Colonic mucosa (tissue), 4 donors: ENCODE measurements at regions not wholly inside any gene's neighbourhood (a gene's known extent, or its start where the extent isn't known, plus 50 kb on each side); places are given as distances from the start of the nearest gene placed in this dataset.

Experiments used
- DNase-seq: peaks from one replicate; pipeline ENCODE4 v3.0.0-alpha.2; 2020
- H3K27ac ChIP-seq: fragments of 200-600 bp; one replicate; pipeline ENCODE4 v1.8.0; 2021
- H3K27me3 ChIP-seq: fragments of 200-600 bp; one replicate; pipeline ENCODE4 v1.8.0; 2021
- H3K36me3 ChIP-seq: fragments of 200-600 bp; one replicate; pipeline ENCODE4 v1.8.0; 2021
- H3K4me1 ChIP-seq: fragments of 200-600 bp; one replicate; pipeline ENCODE4 v1.8.0; 2021; ENCODE audit warnings: mild to moderate bottlenecking
- H3K4me3 ChIP-seq: fragments of 200-600 bp; one replicate; pipeline ENCODE4 v1.8.0; 2021
- H3K9ac ChIP-seq, 2 donors: one replicate each; pipeline ENCODE4 v1.7.0; 2013; ENCODE audit warnings: control low read depth in 2 of 2, low read depth in 2 of 2, low read length in 2 of 2
- H3K9me3 ChIP-seq: fragments of 200-600 bp; one replicate; pipeline ENCODE4 v1.8.0; 2021
- CTCF ChIP-seq: fragments of 200-600 bp; IDR thresholded peaks from one replicate; pipeline ENCODE4 v1.8.0; 2022; ENCODE audit warnings: antibody characterized with exemption, mild to moderate bottlenecking
- intact Hi-C: fragments of 100-400 bp; cut with DNase I; formaldehyde crosslinking; loops from one replicate; pipeline ENCODE4 v1.14.1; 2022
- donor health status: healthy.
- donor health status: DM: no; HTN: no; CAD: no.
- donor health status: DM: no; HTN: no; CAD: no.

DNA sequence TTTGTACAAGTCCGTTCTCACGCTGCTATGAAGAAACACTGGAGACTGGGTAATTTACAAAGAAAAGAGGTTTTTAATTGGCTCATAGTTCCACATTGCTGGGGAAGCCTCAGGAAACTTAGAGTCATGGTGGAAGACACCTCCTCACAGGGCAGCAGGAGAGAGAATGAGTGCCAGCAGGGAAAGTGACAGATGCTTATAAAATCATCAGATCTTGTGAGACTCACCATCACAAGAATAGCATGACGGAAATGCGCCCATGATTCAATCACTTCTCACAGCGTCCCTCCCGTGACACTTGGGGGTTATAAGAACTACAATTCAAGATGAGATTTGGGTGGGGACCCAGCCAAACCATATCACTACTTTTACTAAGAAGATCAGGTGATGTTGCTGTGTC is 285.8 kb downstream of the TMX3 start:
- no peak for DNase-seq
- no peak overlapping the region for H3K27ac ChIP-seq
- no peaks in the 10 kb centered on the region for H3K27me3 ChIP-seq
- H3K4me1 ChIP-seq: no peaks in the 10 kb centered on the region
- no peaks in the 10 kb centered on the region for H3K9me3 ChIP-seq
- TF ChIP-seq CTCF: no peak
- H3K9ac ChIP-seq: no peak overlapping the region
- no peaks in the 10 kb centered on the region for H3K36me3 ChIP-seq
- no peak overlapping the region for H3K4me3 ChIP-seq
- intact Hi-C loops: no loop called here

GRCh38 chr18:68428661-68429060 is 286.2 kb downstream of the TMX3 start:
- Histone ChIP-seq H3K9ac (no peak overlapping the region), H3K36me3 (no peaks in the 10 kb centered on the region), H3K27me3 (no peaks in the 10 kb centered on the region), H3K27ac (no peak overlapping the region), H3K4me3 (no peak overlapping the region), H3K9me3 (no peaks in the 10 kb centered on the region), H3K4me1 (no peaks in the 10 kb centered on the region)
- intact Hi-C loops: no loop called here
- TF ChIP-seq CTCF: no peak
- DNase-seq: no peak

DNA sequence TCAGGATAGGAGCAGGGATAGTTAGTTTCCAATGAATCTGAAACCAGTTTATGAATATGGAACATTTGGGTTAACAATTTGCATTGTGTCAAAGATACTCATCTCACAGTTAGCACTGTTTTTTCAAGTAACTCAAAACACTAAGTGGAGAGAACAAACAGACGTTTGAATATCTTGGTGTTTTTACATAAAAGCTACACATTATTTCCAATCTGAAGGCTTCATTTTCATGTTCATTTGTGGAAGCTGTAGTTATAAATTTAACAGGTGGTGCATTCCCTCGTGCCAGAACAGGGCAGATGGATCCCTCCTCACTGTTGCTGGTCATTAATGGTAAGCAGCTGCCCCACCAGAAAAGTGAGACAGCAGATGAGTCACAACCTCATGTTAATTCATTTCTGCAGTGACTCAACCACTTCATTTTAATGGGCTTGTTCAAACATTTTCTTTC is 286.9 kb downstream of the TMX3 start:
- TF ChIP-seq CTCF: no peak

DNA sequence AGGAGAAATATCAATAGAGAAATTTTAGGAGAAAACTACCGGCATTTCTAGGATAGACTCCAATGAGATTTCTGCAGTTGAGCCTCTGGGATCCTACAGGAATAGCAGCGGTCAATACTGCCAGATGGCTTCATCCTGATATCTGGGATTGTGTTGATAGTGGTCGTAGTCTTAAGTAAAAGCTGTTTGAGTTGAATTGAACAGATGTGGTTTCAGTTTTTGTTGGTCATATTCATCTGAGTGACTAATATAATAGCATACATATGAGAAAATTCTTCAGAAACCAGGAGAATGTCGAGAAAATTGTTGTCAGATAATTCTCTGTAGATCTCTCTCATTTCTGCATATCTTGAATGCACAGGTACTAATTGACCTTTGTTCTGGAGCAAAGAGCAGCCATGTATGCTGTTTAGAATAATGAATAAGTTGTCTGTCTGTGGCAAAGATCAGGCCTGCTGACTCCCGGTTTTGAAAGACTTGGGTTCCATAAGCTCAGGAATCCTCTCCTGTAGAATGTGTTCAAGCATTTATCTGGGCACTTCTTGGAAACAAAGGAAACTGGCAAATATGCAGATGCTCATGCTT is 288.1 kb downstream of the TMX3 start:
- H3K27me3 ChIP-seq: no peaks in the 10 kb centered on the region
- H3K4me3 ChIP-seq: no peak overlapping the region
- DNase-seq: no peak
- TF ChIP-seq CTCF: no peak
- no peaks in the 10 kb centered on the region for H3K9me3 ChIP-seq
- no peaks in the 10 kb centered on the region for H3K36me3 ChIP-seq
- no peak overlapping the region for H3K27ac ChIP-seq
- no peak overlapping the region for H3K9ac ChIP-seq
- intact Hi-C loops: no loop called here
- H3K4me1 ChIP-seq: no peaks in the 10 kb centered on the region

More for the DNA sequence above, 286.9 kb downstream of the TMX3 start:
- DNase-seq: no peak
- Histone ChIP-seq H3K27ac (no peak overlapping the region), H3K9ac (no peak overlapping the region), H3K4me3 (no peak overlapping the region), H3K4me1 (no peaks in the 10 kb centered on the region), H3K27me3 (no peaks in the 10 kb centered on the region), H3K36me3 (no peaks in the 10 kb centered on the region), H3K9me3 (no peaks in the 10 kb centered on the region)
- intact Hi-C loops: no loop called here

DNA sequence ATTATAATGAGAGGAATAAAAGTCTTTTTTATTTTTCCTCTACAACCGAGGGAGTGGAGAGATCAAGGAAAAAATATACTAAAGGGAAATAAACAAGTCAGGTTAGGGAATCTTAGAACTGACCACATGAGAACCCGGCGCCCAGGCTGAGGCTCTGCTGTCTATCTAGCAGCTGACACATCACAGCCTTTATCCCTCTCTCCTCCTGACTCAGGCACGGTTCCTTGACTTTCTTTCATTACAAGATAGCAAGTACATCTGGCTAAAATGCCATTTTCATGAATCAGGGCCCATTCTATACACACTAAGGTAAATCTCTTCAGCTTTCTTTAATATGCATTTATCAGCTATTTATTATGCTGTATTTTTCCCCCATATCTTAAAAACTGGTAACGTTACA is 296.0 kb downstream of the TMX3 start:
- Histone ChIP-seq H3K4me1 (no peaks in the 10 kb centered on the region), H3K27me3 (no peaks in the 10 kb centered on the region), H3K4me3 (no peak overlapping the region), H3K36me3 (no peaks in the 10 kb centered on the region), H3K9ac (no peak overlapping the region), H3K9me3 (no peaks in the 10 kb centered on the region), H3K27ac (no peak overlapping the region)
- no peak for DNase-seq
- intact Hi-C loops: no loop called here
- no peak for TF ChIP-seq CTCF
